B cell (primary cell): ENCODE measurements at regions not wholly inside any gene's neighbourhood (a gene's known extent, or its start where the extent isn't known, plus 50 kb on each side); places are given as distances from the start of the nearest gene placed in this dataset.

Experiments used
- CTCF ChIP-seq: fragments of 200-600 bp; IDR thresholded peaks from one replicate; pipeline ENCODE4 v1.8.0; 2022; ENCODE audit warnings: antibody characterized with exemption, mild to moderate bottlenecking
- EZH2 ChIP-seq: IDR thresholded peaks from 2 replicates; pipeline ENCODE4 v1.6.1; 2012; ENCODE audit warnings: borderline replicate concordance, low read depth, mild to moderate bottlenecking, moderate library complexity, low read length; ENCODE audit not compliant: insufficient read depth, poor library complexity, severe bottlenecking

GRCh38 chr20:57932227-57932864 lies 222.5 kb upstream of the PMEPA1 start:
- no peak for TF ChIP-seq EZH2
- TF ChIP-seq CTCF, result no peak
